Stimulated activated naive B cell treated with anti-CD40 and anti-IgM and Interleukin-4, amounts not matched to agents 10 μg/mL and 1 μg/mL and 100 μg/mL, for 72 hours (primary cell): ENCODE measurements at regions not wholly inside any gene's neighbourhood (a gene's known extent, or its start where the extent isn't known, plus 50 kb on each side); places are given as distances from the start of the nearest gene placed in this dataset.

ENCODE experiments used
- ATAC-seq, 2 donors: fragments of 150-1000 bp; cut with Tn5 transposase; replicated peaks; 2 replicates each; pipeline ENCODE4 v1.10.0; 2021; ENCODE audit warnings: moderate library complexity in 1 of 2
- DNase-seq: peaks from one replicate; pipeline ENCODE4 v3.0.0; 2021
- H3K27ac Mint-ChIP-seq: one replicate; pipeline ENCODE4 v1.8.0; 2022; ENCODE audit warnings: mild to moderate bottlenecking, mixed read lengths
- H3K27me3 Mint-ChIP-seq, 2 donors: one replicate each; pipeline ENCODE4 v1.8.0; 2022; ENCODE audit warnings: mixed read lengths in 2 of 2
- H3K36me3 Mint-ChIP-seq, 2 donors: one replicate each; pipeline ENCODE4 v1.8.0; 2022; ENCODE audit warnings: mixed read lengths in 2 of 2, mild to moderate bottlenecking in 1 of 2
- H3K4me1 Mint-ChIP-seq, 2 donors: one replicate each; pipeline ENCODE4 v1.8.0; 2022; ENCODE audit warnings: mixed read lengths in 2 of 2, mild to moderate bottlenecking in 1 of 2
- H3K4me3 Mint-ChIP-seq, 2 donors: one replicate each; pipeline ENCODE4 v1.8.0; 2022; ENCODE audit warnings: mild to moderate bottlenecking in 2 of 2, mixed read lengths in 2 of 2, moderate library complexity in 1 of 2
- H3K9me3 Mint-ChIP-seq, 2 donors: one replicate each; pipeline ENCODE4 v1.8.0; 2022; ENCODE audit warnings: mixed read lengths in 2 of 2, mild to moderate bottlenecking in 1 of 2

DNA sequence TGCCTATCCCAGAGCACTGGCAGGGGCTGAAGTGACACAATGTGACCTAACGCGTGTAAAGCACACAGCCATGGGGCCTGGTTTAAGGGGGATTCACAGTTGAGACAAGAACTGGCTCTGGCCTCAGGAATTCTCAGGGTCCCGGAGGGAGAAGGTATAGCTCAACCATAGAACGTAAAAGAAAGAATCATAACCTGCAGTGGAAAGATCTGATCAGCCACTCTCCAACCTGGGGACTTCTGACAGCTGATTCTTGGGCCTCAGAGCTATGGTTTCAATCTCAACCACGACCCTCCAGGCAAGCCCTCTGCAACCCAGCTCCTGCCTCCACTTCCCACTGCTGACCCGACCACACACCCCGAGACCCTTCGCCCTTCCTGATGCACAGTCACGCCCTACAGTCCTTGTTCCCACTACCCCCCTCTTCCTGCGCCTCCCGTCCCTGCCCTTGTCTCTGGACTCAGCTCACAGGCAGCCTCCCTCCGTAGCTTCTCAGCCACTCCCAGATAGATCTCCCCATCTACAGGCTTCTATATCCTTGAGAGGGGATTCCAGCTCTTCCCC lies 245.2 kb downstream of the BUB3 start:
- Mint-ChIP-seq H3K27ac (peak overlapping the region; percentile 22), H3K4me1 (peaks cover 47 to 67% of the 10 kb centered on the region in 2 donors)
- ATAC-seq, result no peak

DNA sequence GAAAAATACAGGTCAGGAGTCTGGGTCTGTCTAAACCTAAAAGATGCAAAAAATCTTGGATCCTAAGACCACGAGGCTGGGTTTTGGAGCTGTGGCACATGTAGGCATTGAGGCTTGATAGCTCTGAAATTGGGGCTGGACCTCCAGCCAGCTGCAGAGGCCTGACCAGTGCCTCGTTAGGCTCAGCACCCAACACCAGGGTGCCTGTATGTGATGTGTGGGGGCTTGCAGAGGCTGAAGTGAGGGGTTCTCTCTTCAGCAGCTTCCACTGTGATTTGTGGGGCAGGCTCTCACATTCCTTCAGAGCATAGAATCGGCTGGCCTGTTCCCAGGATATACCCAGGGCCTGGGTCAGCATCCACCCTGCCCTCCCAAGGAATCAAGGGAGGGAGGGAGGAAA lies 247.8 kb downstream of the BUB3 start:
- ATAC-seq, result no peak
- peaks cover 0 to 7% of the 10 kb centered on the region in 2 donors for H3K27me3 Mint-ChIP-seq
- no peak for DNase-seq
- H3K36me3 Mint-ChIP-seq, result peaks cover 22 to 30% of the 10 kb centered on the region in 2 donors
- peaks cover 47 to 61% of the 10 kb centered on the region in 2 donors for H3K4me1 Mint-ChIP-seq
- no peak overlapping the region for H3K4me3 Mint-ChIP-seq
- no peak overlapping the region for H3K27ac Mint-ChIP-seq
- H3K9me3 Mint-ChIP-seq, result peaks cover 12 to 16% of the 10 kb centered on the region in 2 donors

More for the DNA sequence above, 245.2 kb downstream of the BUB3 start:
- DNase-seq, result no peak
- H3K9me3 Mint-ChIP-seq, result peaks cover 3 to 7% of the 10 kb centered on the region in 2 donors
- H3K36me3 Mint-ChIP-seq, result peaks cover 14 to 23% of the 10 kb centered on the region in 2 donors
- H3K27me3 Mint-ChIP-seq, result no peaks in the 10 kb centered on the region
- peak overlapping the region; percentile 6 to 15 for H3K4me3 Mint-ChIP-seq

DNA sequence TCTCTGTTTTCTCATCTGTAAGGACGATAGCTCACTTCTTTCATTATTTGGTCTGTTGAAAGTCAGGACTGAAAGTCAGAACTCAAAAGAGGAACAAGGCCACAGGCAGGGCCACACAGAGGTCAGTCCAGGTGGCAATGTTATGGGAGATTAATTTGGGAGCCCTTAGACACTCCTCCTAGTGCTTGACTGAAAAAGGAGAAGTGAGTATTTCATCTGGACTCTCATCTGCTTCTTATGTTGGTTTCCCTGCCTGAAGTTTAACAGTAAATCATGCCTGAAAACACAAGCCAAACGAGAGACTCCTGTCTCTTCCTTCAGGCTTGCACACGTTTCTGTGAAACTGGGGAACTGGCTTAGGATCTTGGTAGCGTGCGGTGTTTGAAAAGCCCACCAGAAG lies 248.5 kb downstream of the BUB3 start:
- DNase-seq (peak; percentile 70), ATAC-seq (peak; percentile 89 to 93)
- H3K36me3 Mint-ChIP-seq, result peaks cover 22 to 32% of the 10 kb centered on the region in 2 donors
- H3K4me3 Mint-ChIP-seq, result peak overlapping the region in 1 of 2 donors; percentile 41
- peaks cover 12 to 16% of the 10 kb centered on the region in 2 donors for H3K9me3 Mint-ChIP-seq
- H3K4me1 Mint-ChIP-seq, result peaks cover 42 to 55% of the 10 kb centered on the region in 2 donors
- H3K27me3 Mint-ChIP-seq, result peaks cover 0 to 7% of the 10 kb centered on the region in 2 donors
- H3K27ac Mint-ChIP-seq, result peak overlapping the region; percentile 48

DNA sequence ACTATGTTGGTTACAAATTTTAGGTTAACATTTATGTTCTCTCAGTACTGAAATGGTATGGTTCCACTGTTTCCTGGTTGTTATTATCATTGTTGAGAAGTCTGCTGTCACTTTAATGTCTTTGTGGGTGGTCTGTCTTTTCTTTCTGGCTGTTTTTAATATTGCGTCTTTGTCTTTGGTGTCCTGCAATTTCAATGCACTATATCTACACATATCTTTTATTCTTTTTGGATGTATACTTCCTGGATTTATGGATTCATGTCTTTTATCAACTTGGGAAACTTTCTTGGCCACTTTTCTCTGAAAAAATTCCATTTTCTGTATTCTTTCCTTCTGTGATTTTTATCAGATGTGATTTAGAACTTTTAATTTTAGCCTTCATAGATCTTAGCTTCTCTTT lies 250.2 kb downstream of the BUB3 start:
- ATAC-seq (no peak), DNase-seq (no peak)
- peaks cover 0 to 20% of the 10 kb centered on the region in 2 donors for H3K27me3 Mint-ChIP-seq
- no peak overlapping the region for H3K27ac Mint-ChIP-seq
- H3K4me3 Mint-ChIP-seq, result no peak overlapping the region
- peaks cover 12 to 16% of the 10 kb centered on the region in 2 donors for H3K9me3 Mint-ChIP-seq
- peaks cover 22 to 35% of the 10 kb centered on the region in 2 donors for H3K36me3 Mint-ChIP-seq
- peaks cover 31 to 41% of the 10 kb centered on the region in 2 donors for H3K4me1 Mint-ChIP-seq

DNA sequence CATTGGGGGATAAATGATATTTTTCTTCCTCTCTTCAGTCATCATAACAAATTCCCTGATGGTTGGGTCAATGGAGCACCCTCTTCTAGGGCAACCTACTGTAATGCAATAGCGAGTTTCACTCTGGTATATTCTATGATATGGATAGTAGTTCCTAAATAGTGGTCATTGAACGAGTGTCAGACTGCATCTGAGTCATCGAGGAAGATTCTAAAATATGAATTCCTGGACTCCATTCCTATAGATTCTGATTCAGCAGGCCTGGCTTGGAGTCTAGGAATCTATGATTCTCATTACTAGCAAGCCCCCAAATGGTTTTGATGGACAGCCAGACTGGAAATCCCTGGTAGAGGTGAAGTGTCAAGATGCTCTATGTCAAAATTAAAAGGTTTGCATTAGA lies 254.5 kb downstream of the BUB3 start:
- Mint-ChIP-seq H3K36me3 (peaks cover 16 to 30% of the 10 kb centered on the region in 2 donors), H3K4me1 (peaks cover 0 to 2% of the 10 kb centered on the region in 2 donors), H3K9me3 (peaks cover 15 to 16% of the 10 kb centered on the region in 2 donors), H3K27me3 (peaks cover 19 to 58% of the 10 kb centered on the region in 2 donors), H3K27ac (no peak overlapping the region), H3K4me3 (no peak overlapping the region)
- ATAC-seq, result no peak
- no peak for DNase-seq

DNA sequence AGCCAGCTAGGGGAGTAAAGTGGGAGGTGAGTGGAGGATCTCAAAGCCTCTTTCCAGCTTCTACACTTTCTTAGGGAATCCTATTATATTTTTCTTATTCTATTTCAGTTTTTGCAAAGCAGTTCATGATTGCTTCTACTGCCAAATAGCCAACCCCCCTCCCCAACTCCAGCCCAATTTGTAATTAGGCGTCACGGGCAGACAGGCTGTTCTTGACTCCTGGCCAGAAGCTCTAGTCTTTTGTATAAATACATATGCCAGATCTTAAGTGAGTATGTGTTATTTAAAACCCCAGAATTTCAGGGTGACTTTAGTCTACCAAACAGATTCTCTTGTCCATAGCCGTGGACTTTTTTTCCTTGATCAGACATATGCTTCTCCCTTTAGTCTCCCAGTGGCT lies 255.2 kb downstream of the BUB3 start:
- Mint-ChIP-seq H3K27ac (no peak overlapping the region), H3K36me3 (peaks cover 14 to 27% of the 10 kb centered on the region in 2 donors)

DNA sequence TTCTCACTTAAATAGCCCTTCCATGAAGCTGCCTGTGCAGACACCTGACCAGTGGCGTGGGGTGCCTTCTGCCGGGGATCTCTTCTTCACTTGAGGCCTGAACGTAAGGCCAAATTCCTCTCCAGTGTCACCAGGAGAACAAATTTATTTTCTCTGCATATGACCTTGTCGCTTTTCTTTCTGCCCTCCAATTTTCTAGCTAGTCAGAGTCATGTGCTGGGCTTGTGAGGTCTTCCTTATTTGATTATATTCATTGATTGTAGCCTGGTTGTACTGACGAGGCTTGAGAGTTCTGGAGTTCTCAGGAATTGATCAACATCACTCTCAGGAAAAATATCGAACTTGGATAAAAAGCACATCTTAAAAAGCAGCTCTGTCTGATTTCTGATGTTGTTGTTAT lies 255.7 kb downstream of the BUB3 start:
- Mint-ChIP-seq H3K27ac (no peak overlapping the region), H3K36me3 (peaks cover 11 to 23% of the 10 kb centered on the region in 2 donors), H3K4me3 (no peak overlapping the region), H3K4me1 (peaks cover 0 to 2% of the 10 kb centered on the region in 2 donors), H3K27me3 (peaks cover 21 to 58% of the 10 kb centered on the region in 2 donors), H3K9me3 (peaks cover 9 to 11% of the 10 kb centered on the region in 2 donors)
- DNase-seq (no peak), ATAC-seq (no peak)

More for the DNA sequence above, 255.2 kb downstream of the BUB3 start:
- peaks cover 13% of the 10 kb centered on the region in 2 donors for H3K9me3 Mint-ChIP-seq
- DNase-seq (no peak), ATAC-seq (no peak)
- H3K4me1 Mint-ChIP-seq, result peaks cover 0 to 2% of the 10 kb centered on the region in 2 donors
- peaks cover 21 to 58% of the 10 kb centered on the region in 2 donors for H3K27me3 Mint-ChIP-seq
- no peak overlapping the region for H3K4me3 Mint-ChIP-seq

DNA sequence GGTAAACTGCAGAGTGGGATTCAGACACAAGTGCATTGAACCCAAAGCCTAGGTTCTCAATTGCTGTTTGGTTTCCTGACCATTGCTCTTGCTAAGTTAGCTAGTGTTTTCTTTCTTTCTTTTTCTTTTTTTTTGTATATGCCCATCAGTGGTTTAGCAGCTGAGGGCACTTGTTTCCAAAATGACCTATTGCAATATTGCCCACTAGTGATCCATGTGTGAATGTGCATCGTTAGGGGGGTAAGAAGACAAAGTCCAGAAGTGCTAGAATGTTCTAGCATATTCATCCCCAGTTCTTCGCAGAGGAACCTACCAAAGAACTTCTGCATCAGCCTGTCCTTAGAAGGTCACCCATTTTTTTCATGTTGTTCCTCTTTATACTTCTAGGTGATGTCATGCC lies 252.8 kb upstream of the GPR26 start:
- H3K27me3 Mint-ChIP-seq, result peaks cover 34 to 70% of the 10 kb centered on the region in 2 donors
- no peak overlapping the region for H3K27ac Mint-ChIP-seq
- ATAC-seq (no peak), DNase-seq (no peak)
- peaks cover 0 to 2% of the 10 kb centered on the region in 2 donors for H3K9me3 Mint-ChIP-seq
- no peaks in the 10 kb centered on the region for H3K4me1 Mint-ChIP-seq
- H3K4me3 Mint-ChIP-seq, result no peak overlapping the region
- peaks cover 2 to 7% of the 10 kb centered on the region in 2 donors for H3K36me3 Mint-ChIP-seq

DNA sequence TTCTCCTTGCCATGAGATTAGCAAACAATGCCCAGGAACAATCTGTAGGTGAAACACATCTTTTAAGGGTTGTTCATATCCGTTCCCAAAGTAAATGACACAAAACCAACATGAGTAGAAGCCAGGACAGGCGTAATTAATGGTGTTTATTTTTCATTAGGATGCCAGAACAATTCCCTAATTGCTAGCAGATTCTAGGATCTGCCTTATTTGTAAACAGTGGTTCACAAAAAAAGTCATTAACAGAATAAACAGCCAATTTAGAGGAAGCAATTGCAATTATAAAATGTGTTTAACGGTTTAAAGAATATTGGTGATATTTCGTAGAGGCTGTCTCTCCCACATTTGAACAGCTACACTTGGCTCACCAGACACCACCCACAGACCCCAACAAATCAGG lies 250.6 kb upstream of the GPR26 start:
- Mint-ChIP-seq H3K27ac (no peak overlapping the region), H3K4me1 (no peaks in the 10 kb centered on the region), H3K27me3 (peaks cover 38 to 75% of the 10 kb centered on the region in 2 donors), H3K36me3 (peaks cover 0 to 2% of the 10 kb centered on the region in 2 donors), H3K4me3 (no peak overlapping the region), H3K9me3 (peaks cover 0 to 2% of the 10 kb centered on the region in 2 donors)
- ATAC-seq (no peak), DNase-seq (no peak)

DNA sequence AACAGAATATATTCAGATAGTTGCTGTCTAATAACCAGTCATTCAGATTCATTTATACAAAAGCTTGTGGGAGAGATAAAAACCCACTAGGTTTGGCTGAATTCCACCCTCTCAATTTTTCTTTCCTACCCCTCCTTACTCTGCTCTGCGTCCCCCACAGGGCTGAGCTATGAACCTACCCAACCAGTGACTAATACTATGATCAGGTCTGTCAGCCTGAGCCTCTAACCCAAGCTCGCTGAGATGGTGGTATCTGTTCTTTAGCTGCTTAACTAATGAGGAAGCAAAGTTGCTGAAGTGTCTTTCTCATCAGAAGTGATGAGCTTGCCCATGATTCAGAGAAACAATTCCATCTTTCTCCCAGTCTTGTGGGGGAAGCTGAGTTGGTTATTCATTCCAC lies 248.7 kb upstream of the GPR26 start:
- ATAC-seq, result no peak
- Mint-ChIP-seq H3K4me1 (no peaks in the 10 kb centered on the region), H3K27ac (no peak overlapping the region), H3K4me3 (no peak overlapping the region), H3K9me3 (no peaks in the 10 kb centered on the region), H3K27me3 (peaks cover 41 to 67% of the 10 kb centered on the region in 2 donors), H3K36me3 (peaks cover 0 to 2% of the 10 kb centered on the region in 2 donors)
- no peak for DNase-seq

DNA sequence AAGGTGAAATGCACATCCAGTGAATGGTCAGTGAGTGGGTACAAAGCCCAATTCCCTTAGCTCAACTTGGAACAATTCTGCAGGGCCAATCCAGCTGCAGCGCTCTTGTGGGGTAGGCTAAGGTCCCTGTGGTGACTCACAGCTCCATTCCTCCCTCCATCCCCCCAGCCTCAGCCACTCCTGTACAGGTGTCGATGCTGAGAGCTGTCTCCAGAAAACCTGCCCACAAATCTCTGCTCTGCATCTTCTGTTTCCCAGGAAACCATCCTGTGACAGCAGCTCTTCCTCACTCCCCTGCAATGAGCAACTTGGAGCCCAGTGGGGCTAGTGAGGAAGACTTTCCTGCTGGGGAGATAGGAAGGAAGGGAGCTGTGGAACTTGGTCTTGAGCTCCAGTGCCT lies 244.7 kb upstream of the GPR26 start:
- Mint-ChIP-seq H3K9me3 (no peaks in the 10 kb centered on the region), H3K27me3 (peaks cover 48 to 65% of the 10 kb centered on the region in 2 donors), H3K4me1 (no peaks in the 10 kb centered on the region), H3K36me3 (no peaks in the 10 kb centered on the region), H3K4me3 (no peak overlapping the region), H3K27ac (no peak overlapping the region)
- ATAC-seq (no peak), DNase-seq (no peak)

DNA sequence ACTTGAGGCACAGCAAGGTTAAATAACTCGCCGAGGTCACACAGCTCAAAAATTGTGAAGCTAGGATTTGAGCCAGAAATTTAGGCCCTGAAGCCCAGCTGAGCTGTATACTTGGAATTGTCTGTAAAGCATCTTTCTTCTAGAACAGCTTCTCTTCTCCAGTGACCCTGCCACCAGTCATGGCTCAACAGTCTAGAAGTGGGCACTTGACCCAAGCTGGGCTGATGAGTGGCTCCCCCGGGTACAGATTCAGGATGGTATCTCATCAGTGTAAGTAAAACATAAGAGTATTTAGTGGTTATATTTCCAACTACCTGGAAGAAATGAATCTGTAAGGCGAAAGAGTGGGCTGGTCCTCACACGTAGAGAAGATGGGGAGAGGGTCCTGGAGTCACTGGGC lies 243.9 kb upstream of the GPR26 start:
- ATAC-seq (no peak), DNase-seq (no peak)
- H3K4me3 Mint-ChIP-seq, result no peak overlapping the region
- no peak overlapping the region for H3K27ac Mint-ChIP-seq
- H3K4me1 Mint-ChIP-seq, result no peaks in the 10 kb centered on the region
- H3K9me3 Mint-ChIP-seq, result no peaks in the 10 kb centered on the region
- peaks cover 51 to 69% of the 10 kb centered on the region in 2 donors for H3K27me3 Mint-ChIP-seq
- no peaks in the 10 kb centered on the region for H3K36me3 Mint-ChIP-seq

DNA sequence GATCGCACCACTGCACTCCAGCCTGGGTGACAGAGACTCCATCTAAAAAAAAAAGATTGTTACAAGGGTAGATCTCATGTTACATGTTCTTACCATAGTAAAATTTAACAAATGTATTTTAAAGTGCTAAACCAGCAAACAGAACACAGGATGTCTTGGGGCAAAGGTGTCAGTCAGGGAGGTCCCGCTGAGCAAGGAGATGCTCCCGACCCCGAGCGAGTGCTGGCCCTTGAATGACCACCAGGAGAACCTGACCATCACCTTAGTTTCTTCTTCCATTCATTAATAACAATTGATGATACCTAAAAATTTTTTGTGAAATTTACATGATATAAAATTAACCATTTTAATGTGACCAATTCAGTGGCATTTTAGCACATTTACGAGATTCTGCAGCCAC lies 241.6 kb upstream of the GPR26 start:
- no peak overlapping the region for H3K4me3 Mint-ChIP-seq
- no peak for DNase-seq
- no peaks in the 10 kb centered on the region for H3K4me1 Mint-ChIP-seq
- no peak for ATAC-seq
- peaks cover 48 to 66% of the 10 kb centered on the region in 2 donors for H3K27me3 Mint-ChIP-seq
- H3K9me3 Mint-ChIP-seq, result no peaks in the 10 kb centered on the region
- no peak overlapping the region for H3K27ac Mint-ChIP-seq
- no peaks in the 10 kb centered on the region for H3K36me3 Mint-ChIP-seq

DNA sequence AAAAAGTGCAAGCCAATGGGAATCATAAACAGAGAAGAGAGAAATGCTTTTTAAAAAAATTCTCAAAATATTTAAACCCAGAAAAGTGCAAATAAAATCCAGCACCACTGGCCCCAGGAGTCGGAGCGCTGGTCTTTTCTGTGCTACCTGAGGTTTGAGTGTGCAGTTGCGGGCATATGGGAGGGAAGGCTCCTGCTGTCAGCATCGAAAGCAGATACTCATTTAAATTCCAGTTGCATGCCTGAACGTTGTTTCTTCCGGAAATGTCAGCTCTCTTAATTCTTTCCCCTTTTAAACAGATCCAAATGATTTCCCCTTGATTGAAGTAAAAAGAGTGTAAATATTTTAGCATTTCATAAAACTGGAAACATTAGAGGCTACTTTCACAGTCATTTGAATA lies 240.5 kb upstream of the GPR26 start:
- Mint-ChIP-seq H3K4me1 (no peaks in the 10 kb centered on the region), H3K36me3 (no peaks in the 10 kb centered on the region), H3K9me3 (no peaks in the 10 kb centered on the region), H3K27ac (no peak overlapping the region), H3K27me3 (peaks cover 40 to 61% of the 10 kb centered on the region in 2 donors), H3K4me3 (no peak overlapping the region)
- no peak for DNase-seq
- ATAC-seq, result no peak

DNA sequence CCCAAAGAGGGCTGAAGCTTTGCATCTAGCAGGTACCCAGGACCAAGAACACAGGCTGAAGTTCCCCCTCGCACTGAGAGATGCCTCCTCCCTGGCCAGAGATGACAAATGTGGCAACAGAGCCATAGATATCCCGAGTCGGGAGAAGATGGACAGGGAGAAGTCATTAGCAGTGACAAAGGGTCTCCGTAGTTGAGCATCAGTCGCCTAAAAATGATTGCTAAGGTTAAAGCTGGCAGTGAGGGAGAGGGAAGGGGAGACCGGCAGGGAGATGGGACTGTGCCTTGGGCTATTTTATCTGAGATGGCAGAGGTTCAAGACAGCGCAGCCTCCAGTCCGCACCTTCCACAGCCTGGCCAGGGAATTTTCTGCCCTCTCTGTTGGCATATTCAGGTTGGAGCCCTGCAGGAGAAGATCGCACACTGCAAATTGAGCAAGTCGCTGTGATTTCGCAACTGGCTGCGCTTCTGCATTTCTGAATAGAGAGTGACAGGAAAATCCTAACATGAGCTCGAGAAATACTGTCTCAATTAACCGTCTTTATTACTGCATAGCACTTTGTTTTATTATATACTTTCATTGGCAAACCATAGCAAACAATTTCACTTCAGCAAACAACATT lies 238.9 kb upstream of the GPR26 start:
- no peak overlapping the region for H3K4me3 Mint-ChIP-seq
- ATAC-seq (no peak), DNase-seq (no peak)
- H3K9me3 Mint-ChIP-seq, result no peaks in the 10 kb centered on the region
- H3K27ac Mint-ChIP-seq, result no peak overlapping the region
- H3K27me3 Mint-ChIP-seq, result peaks cover 37 to 51% of the 10 kb centered on the region in 2 donors
- H3K4me1 Mint-ChIP-seq, result no peaks in the 10 kb centered on the region
- H3K36me3 Mint-ChIP-seq, result no peaks in the 10 kb centered on the region
